ENCODE measurements at regions not wholly inside any gene's neighbourhood (a gene's known extent, or its start where the extent isn't known, plus 50 kb on each side); places are given as distances from the start of the nearest gene placed in this dataset.

DNA sequence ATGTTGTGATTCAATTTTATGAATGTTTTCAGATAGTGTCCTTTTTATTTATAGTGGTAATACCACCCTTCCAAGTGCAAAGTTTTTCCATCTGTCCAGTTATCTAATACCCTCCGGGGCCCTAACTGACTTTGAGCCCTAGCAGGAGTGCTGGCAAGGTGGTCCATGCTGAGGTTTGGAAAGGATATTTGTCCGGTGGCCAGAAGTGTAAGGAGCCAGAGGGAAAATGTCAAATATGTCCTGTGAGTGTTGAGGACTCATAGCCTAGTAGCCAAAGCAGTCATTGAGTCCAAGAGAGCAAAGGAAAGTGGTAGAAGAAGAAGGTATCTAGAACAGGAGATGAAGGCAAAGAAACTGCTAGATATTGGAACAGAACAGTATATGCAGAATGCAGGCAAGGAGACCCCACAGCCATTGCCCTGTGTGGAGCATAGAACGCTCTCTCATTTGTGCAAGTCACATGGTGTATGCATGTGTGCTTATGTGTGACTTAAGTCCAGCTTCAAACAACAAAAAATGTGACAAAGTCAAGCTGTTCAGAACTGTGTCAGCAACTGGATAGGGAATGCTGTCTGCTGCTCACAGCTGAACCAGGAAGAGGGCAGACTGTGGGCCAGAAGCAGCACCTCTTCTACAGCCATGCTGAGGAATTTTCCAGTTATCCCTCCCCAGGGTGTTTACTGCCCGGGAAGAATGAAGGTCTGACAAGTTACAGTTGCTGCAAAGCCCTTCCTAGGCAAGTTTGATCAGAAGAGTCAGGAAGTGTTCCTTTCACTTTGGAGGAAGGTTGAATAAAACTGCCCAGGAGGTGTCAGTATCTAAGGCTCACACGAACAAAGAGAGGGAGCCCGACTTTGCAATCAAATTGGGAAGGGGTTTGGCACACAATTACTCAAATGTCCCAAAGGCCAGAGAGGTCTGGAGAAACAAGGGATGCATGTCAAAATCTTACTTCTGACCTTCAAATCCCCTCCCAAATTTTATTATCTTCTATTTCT, 463.3 kb upstream of the DMAC1 start:
- no peak for DNase-seq

DNA sequence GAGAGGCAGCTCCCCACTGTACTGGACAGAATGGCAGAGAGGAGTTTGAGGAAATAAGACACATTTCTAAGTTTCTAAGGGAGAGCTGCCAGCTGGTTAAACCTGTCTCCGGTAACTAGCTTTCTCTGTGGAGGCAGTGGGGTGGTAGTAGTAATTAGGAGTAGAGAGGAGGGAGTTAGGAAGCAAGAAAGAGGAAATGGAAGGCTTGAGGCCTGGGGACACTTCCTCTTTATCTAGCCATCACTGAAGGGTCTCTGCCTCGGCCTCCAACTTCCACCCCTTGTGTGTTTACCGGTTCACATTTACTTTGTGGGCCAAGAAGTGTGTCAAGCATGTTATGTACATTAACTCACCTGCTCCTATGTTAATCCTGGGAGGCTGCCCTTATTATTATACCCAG, 462.2 kb upstream of the DMAC1 start:
- DNase-seq: no peak

DNA sequence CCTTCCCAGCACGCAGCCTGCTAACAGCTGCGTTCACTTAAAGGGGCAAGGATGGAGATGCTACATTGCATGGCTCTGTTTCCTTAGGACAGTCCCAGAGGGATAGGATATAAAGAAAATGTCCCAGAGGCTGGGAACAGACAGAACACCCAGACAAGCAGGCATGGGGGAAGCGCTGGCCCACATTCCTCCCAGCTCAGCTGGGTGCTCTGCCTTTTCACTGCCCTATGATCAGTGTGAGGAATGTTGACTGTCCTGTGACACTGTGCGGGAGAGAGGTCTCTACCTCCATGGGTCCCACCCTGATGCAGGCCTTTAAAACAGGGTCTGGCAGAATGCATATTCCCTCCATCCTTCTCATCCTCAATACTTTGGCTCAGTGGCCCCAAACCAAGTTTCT, 459.4 kb upstream of the DMAC1 start:
- no peak for DNase-seq

DNA sequence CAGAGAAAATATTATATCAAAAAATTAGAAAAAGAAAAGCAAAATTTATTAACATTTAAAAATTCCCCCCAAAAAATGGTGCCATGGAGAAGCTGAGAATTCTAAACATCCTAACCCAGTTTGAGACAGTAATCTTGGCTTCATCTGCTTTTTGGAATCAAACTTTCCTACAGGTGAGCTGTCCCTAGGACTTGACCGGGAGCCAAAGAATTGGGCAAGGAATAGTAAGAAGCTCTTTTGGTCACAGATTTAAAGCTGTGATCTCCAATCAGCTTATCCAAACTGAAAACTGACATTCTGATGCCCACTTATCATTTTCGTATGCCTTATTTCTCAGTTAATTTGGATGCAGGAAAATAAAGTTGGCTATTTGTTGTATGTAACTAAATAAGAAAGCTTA, 457.3 kb upstream of the DMAC1 start:
- DNase-seq: no peak

DNA sequence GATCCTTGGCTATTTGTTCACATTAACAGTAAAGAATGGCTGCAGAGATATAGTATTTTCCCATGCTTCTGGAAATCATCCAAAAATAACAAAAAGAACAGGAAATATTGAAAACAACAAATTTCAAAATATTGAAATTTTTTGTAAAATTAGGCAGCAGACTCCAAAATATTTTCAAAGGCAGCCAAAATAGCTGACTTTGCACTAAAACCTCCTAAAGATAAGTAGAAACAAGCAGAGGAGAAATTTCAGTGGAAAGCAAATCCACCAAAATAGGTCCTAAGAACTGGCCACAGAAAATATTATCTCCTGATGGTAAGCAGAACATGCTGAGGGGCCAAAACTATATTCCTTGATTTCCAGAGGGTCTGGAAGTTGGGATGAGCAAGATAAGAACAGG, 456.3 kb upstream of the DMAC1 start:
- no peak for DNase-seq

DNA sequence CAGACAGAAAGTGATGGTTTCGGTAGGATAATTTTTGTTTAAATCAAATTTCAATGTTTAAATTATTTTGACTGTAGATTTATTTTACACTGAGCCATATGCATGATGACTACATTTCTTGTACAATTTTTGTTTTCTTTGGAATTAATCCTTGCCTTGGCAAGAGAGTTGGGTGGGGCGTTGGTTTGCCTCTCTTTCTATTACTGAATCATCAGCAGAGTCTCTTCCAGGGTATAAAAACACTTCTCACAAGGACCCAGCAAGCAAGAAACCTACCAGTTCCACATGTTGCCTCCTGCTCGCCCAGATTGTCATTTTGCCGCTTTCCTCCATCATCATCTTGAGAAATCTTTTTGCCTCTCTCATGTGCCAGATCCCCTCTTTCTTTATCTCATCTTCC, 455.0 kb upstream of the DMAC1 start:
- DNase-seq: no peak

DNA sequence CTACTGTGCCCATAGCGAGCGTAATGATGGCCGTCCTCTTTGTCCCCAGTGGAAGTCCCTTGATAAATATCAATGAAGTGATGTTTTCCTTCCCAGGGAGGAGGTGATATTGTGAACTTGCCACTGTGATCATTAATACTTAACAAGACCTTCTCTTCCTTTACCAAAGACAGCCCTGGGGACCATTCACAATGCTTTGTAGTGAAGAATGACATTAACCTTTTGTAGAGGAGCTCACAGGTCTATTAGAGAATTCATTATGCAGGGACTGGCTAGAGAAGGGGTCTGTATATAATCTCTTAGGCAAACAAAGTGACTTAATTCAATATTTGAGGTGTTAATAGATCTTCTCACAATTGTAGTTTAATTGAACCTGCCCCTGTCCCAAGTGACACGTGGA, 452.9 kb upstream of the DMAC1 start:
- DNase-seq: no peak

DNA sequence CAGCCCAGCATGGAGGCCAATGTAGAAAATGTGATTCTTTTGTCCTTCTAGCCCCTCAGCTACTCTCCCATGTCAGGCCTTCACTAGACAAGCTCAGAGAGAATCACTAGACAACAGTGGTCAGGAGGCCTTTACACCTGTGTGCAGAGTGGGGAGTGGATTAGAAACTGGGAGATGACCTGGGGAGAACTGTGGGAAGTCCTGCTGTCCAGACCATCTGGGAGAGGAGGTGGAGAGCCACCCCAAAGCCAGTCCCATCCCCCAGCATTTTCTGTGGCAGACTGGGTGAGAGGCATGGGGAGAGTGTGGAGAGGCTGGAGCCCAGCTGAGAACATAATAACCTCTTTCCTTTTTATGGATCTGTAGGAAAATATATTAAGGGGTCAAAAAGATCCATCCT, 452.0 kb upstream of the DMAC1 start:
- no peak for DNase-seq

DNA sequence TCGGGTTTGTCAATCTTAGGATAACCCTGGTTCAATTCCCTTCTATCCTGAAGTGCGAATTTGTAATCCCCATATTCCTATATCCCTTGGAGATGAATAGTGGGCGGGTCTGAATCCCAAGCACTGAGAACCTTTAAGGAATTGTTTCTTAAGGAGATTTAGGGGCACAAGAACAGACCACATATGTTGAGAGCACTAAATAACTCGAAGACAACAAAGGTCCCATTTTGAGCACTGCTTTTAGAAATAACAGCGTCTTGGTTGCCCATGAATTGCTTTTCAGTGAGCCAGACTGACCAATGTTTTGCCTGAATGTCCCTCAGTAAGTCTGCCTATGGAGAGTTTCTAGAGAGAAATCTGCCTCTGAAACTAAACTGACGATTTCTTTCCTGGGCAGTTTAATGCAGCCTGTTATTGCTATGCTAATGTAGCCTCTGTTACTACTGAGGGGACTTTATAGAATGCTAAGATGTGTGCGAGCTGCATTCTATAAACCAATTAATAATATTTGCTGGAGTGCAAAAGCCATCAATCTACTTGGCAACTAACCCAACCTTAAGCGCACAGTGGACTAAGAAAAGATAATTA, 445.0 kb upstream of the DMAC1 start:
- DNase-seq: no peak

DNA sequence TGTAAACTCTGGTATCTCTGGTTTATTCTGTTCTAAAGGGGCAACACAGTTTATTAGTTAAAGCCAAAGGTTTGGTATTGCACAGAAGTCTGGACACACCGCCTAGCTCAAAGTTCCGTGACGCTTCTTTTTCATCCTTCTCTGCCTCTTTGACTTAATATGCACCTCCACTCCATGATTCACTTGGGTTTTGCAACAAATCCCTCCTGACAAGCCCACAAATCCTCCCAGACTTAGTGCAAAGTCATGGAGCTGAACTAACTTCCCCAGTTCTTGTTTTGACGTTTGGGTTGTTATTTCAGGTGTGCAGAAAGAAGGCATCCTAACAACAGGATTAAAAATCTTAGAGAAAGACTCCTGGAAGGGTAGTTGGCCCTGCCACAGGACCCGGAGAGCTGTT, 441.6 kb upstream of the DMAC1 start:
- DNase-seq: no peak

DNA sequence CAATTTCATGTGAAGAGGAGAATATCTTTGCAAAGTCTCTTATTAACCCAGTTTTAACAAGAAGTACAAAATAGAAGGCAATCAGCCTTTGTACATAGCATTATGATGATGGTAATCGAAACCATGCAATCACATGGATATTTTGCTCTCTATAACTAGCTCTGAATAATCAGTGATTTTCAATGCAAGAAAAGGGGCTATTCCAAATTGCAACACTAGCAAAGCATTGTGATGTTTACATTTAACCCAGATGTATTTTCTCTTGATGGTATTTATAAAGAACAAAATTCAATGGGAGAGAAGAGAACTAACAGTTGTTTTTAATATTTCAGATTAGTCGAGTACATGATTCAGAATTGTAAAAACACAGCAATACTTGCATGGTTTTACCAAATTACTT, 437.5 kb upstream of the DMAC1 start:
- no peak for DNase-seq

DNA sequence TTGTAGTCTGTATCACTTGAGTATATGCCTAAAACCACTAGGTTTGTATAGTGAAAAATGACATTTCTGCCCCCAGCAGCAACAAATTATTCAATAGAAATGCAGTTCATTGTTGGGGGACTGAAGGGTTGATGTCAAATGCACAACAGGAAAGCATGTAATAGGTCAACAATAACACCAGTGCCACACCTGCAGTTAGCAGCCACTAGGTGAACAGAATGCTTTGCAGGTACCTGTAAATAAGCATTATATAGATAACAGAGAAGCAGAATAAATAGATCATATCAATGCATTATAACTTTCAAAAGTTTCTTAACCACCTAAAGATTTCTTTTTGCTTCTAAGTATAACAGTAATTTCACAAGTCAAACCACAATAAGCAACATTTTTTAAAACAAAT, 435.9 kb upstream of the DMAC1 start:
- no peak for DNase-seq

DNA sequence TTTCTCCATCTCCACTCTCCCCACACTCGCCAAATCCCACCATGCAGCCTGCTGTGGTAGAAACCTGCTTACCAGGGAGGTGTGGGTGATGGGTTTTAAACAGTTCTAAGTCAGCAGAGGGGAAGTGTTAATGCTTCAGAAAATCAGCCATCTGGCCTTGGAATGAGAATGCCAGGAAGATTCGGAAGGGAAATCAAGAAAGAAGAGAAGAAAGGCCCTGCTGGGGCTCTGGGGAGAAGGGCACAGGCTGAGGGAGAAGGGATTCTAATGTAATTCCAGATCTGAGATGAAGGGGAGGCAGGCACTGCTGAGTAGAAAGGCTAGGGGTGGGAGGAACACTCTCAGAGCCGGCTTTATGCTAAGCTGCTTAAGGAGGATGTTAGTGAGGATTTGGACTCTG, 434.7 kb upstream of the DMAC1 start:
- no peak for DNase-seq

DNA sequence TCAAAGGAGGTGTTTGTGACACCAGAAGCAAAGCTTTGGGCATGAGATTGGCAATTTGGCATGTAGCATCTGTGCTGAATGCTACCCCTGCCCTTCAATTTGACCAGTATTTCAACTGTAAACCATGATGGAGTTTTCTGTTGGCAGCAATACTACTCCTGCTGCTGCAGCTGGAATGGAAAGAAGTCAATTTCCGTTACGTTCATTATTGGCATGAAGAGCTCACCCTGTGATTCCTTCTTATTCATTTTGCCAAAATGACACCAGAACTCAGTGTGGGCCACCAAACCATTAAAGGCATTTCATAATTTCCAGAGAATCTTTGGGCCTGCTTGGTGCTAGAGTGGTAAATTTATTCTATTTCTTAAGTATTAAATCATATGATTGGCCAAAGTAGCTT, 433.1 kb upstream of the DMAC1 start:
- DNase-seq: no peak

DNA sequence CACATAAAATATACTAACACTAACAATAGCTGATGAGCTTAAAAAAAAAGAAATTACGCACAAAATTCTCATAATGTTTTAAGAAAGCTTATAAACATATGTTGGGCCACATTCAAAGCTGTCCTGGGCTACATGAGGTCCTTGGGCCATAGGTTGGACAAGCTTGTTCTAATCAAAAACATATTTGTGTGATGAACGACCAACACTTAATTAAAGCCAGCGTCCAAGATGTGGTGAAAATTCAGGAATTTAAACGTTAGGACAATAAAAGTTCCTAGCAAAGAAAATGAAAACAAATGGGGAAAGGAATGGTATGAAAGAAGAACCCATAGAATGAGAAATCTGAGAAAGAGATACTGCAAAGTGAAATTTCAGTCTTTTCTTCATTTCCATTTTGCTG, 429.6 kb upstream of the DMAC1 start:
- DNase-seq: no peak

DNA sequence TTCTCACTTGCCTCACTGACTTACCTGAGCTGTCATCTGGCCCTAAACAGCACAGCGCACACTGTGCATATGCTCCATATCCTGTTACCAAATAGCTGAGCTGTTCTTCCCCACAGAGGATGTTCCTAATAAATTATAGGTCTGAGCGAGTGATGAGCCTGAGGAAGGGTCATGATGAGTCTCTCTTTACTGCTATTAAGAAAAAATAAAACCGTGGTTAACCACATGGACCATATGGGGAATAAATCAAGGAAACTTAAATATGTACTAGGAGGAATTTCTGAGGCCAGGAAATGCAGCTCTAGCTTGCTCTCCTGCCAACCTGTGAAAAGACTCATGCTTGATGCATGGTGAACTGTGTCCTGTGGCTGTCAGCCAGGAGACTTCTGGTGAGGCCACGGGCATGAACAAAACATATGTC, 424.8 kb upstream of the DMAC1 start:
- no peak for DNase-seq

DNA sequence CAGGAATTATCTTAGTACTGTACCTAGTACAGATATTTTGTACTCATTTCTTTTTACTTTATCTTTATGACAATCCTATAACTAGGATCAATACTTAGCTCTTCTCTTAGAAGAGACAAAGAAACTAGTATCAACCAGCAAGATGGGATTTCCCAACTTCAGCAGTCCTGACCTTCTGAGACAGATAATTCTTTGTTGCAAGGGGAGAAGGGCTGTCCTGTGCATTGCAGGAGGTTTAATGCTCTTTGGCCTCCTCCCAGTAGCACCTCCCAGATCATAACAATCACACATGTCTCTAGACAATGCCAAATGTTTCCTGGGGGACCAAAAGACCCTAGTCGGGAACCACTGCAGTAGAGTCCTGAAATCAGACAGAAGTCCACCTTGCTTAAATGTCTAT, 424.3 kb upstream of the DMAC1 start:
- DNase-seq: no peak

DNA sequence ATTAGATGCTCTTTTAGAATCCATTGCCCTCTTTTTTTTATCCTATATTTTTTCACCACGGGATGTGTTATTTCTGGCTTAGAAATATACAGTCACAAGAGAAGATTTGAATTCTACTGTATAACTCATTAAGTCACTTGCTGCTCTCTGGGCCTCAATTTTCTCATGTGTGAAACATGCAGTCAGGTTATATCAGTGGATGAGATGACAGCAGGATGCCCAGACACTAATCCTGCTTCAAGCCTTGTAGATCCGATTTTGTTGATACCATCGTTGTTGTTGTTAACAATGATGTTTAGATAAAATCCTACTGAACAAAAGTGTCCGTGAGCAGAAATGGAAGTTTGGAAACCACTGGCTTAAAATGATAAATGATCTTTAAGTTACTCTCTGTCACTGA, 421.9 kb upstream of the DMAC1 start:
- no peak for DNase-seq

DNA sequence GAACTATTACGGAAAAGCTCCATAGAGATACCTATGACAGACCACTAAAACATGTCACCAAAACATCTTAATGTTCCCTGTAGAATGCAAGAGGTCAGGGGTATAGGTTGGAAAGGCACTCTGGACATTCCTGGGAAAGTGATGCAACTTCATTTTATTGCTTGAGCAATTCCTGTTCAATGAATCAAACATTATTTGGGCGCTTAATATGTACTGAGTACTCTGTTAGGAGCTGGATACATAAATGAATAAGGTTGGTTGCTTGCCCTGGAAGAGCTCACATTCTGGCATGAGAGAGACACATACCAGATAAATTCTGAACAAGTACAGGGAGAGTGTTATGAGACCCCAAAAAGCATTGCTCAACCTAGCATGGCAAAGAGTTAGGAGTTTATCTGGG, 408.9 kb upstream of the DMAC1 start:
- DNase-seq: no peak

DNA sequence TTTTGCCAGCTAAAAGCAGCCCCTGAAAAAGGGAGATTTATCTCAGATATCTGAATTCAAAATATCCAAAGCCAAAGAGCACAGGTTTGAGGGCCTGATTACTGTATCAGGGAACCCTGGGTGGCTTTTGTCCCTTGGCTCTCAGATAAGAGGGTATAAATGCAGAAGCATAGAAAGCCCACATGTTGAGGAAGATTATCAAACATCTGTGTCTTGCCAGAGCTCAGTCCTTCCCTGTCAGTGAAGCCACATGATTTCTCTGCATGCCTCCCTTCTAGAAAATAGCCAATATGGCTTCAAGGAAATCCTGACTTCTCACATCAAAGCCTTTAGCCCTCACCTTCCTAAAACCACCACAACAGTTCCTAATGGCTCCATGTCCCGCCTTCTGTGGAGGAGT, 408.0 kb upstream of the DMAC1 start:
- no peak for DNase-seq

DNA sequence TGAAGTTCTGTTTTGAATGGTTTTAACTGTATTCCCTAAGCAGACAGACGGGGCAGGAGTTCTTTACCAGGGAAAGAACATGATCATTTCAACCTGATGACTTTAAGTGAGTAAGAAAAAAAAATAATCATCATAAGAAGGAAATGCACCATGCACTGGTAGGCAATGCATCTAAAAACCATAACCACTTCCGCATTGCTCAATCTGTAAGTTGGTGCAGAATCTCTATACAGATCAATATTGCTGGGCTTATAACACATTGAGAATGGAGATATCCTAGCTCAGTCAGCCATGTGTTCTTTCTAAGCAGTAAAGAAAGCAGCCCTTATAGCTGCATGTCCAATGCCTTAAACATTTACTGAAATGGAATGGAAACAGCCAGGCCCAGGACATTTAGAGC, 407.1 kb upstream of the DMAC1 start:
- no peak for DNase-seq

DNA sequence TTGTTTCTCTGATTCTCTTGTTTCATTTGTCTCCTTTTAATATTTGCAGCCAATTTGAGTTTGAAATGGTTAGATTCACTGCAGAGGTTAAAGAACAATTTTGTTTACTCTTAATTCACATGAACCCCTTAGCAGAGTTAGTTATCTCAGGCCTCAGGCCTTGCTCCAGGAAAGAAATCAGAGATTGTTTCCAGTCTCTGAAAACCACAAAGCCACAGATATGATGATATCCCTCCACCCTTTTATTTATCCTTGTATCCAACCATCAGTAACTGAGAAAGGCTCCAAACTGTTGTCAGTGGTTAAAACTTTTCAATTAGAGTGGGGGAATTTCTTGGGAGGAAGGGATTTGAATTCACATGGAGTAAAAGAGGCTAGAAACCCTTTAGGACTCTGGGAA, 406.0 kb upstream of the DMAC1 start:
- DNase-seq: no peak

DNA sequence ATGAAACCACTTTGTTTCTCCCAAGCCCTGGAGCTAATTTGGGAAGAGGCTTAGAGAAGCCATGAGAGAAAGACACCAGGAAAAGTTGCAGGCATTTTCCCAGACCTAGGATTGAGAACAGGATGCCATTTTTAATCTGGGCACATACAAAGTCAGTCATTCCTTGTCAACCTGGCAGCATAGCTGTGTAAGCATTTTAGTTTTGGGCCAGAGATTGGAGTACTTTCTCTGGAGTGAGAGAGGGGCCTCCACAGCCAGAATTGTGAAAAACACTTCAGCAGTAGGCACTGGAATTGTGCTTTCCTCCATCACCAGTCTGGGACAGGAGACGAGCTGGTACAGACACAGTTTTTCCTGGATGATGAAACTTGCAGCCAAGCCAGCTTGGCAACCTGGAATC, 390.3 kb upstream of the DMAC1 start:
- DNase-seq: no peak

DNA sequence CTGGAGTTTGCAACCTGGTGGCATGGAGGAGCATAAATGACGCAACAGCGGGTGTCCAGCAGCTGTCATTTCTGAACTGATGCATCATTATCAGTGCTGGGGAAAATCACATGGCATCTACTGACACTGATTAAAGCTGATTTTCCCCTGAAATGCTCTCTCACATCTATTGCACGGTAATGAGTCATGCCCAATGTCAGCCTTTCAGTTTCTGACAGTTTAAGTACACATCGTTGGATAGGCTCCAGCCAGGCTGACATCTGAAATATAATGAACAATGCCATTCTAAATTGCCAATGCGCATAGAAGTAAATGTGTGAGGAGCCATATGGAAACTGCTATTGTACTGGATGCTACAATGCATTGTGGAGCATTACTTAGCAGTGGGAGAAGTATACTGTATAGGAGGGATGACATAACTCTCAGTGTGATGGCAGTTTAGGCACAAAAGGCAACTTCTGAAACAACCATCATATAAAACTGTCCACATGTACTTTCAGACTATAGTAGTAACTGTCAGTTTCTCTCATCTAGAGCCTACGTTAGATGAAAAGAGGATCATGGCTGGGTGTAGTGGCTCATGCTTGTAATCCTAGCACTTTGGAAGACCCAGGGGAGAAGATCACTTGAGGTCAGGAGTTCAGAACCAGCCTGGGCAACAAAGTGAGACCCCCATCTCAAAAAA, 389.3 kb upstream of the DMAC1 start:
- DNase-seq: no peak

All from activated gamma-delta T cell treated with Interleukin-2 at 50 U/mL for 16 hours (primary cell).